ENCODE measurements at regions not wholly inside any gene's neighbourhood (a gene's known extent, or its start where the extent isn't known, plus 50 kb on each side); places are given as distances from the start of the nearest gene placed in this dataset.

DNA sequence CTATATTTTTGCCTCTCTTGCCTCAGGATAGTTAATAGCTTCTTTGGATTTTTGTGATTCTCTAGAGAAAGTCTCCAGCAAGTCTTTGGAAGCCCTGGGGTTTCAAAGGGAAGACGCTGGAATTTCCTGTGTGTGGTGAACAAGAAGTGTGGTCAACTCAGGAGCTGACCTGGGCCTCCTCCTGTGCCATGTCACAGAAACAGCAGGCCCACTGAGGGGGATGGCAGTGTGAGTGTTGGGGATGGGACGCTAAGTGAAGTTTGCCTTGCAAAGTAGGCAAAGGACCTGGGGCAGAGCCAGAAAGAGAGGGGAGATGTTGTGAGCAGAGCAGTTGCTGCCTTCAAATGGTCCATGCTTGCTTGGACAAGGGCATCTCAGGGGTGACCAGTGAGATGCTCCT lies 226.3 kb downstream of the DMRT2 start:
- H3K4me3 ChIP-seq (ENCODE audit: low read depth, low read length) = no peak overlapping the region
- DNase-seq (ENCODE audit: low read depth) = no peak
- TF ChIP-seq MYC (IDR thresholded peaks at IDR 0.05; ENCODE audit: low read depth, low read length) (no peak), CTCF (IDR thresholded peaks at IDR 0.05; ENCODE audit: low read depth, low read length) (no peak), POLR2A (IDR thresholded peaks at IDR 0.05; ENCODE audit: extremely low read depth, insufficient read length) (no peak)
- TF ChIP-seq, protein P1, sequence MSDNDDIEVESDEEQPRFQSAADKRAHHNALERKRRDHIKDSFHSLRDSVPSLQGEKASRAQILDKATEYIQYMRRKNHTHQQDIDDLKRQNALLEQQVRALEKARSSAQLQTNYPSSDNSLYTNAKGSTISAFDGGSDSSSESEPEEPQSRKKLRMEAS (IDR thresholded peaks at IDR 0.05; ENCODE audit: low read depth, low read length) = no peak

DNA sequence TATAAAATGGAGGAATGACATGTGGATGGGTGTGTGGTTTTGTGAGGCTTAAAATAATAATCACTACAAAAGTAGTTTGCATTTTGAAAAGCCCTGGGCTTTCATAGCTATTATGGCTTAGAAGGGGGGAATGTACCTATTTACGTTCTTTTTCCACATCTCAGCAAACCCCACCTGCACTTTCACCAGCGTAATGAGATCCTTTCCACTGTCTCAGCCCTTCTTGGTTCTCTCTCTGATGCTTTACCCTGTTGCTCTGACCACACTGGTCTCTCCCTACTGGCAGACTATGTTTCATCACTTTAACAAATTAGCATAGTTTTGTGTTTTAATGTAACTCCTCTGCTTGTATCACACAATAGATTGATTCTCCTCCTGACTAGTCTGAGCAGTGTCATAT lies 234.6 kb downstream of the DMRT2 start:
- no peak for DNase-seq (ENCODE audit: low read depth)
- no peak overlapping the region for H3K4me3 ChIP-seq (ENCODE audit: low read depth, low read length)
- TF ChIP-seq, protein P1 (IDR thresholded peaks at IDR 0.05; ENCODE audit: low read depth, low read length) = no peak
- TF ChIP-seq MYC (IDR thresholded peaks at IDR 0.05; ENCODE audit: low read depth, low read length) (no peak), CTCF (IDR thresholded peaks at IDR 0.05; ENCODE audit: low read depth, low read length) (no peak), POLR2A (IDR thresholded peaks at IDR 0.05; ENCODE audit: extremely low read depth, insufficient read length) (no peak)

GRCh38 chr9:1285526-1285925 lies 235.4 kb downstream of the DMRT2 start:
- no peak overlapping the region for H3K4me3 ChIP-seq (ENCODE audit: low read depth, low read length)
- no peak for DNase-seq (ENCODE audit: low read depth)
- no peak for TF ChIP-seq CTCF (IDR thresholded peaks at IDR 0.05; ENCODE audit: low read depth, low read length)
- TF ChIP-seq MYC (IDR thresholded peaks at IDR 0.05; ENCODE audit: low read depth, low read length) = no peak
- TF ChIP-seq POLR2A (IDR thresholded peaks at IDR 0.05; ENCODE audit: extremely low read depth, insufficient read length) = no peak

DNA sequence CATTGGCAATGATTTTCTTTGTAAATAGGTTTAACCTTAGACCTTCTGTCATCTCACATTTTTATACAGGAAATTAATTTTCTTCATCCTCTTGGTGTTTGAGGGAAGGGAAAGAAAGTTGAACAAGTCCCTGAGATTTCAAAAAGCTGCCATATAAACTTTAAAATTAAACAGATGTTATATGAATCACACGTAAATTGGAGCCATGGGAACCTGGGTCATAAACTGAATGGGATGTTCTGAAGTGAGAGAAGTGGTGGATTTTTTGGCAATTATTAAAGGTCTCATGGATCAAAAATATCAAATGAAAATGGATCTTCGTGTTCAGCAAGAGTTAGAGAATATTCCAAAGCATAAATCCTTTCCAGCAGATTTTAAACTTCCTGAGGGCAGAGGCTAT lies 242.2 kb downstream of the DMRT2 start:
- DNase-seq (ENCODE audit: low read depth) = no peak
- TF ChIP-seq CTCF (IDR thresholded peaks at IDR 0.05; ENCODE audit: low read depth, low read length) (no peak), MYC (IDR thresholded peaks at IDR 0.05; ENCODE audit: low read depth, low read length) (no peak), POLR2A (IDR thresholded peaks at IDR 0.05; ENCODE audit: extremely low read depth, insufficient read length) (no peak)
- TF ChIP-seq, protein P1 (IDR thresholded peaks at IDR 0.05; ENCODE audit: low read depth, low read length) = no peak
- H3K4me3 ChIP-seq (ENCODE audit: low read depth, low read length) = no peak overlapping the region

GRCh38 chr9:1294641-1295258 lies 244.6 kb downstream of the DMRT2 start:
- no peak overlapping the region for H3K4me3 ChIP-seq (ENCODE audit: low read depth, low read length)
- DNase-seq (ENCODE audit: low read depth) = no peak
- TF ChIP-seq MYC (IDR thresholded peaks at IDR 0.05; ENCODE audit: low read depth, low read length) = no peak
- TF ChIP-seq, protein P1 (IDR thresholded peaks at IDR 0.05; ENCODE audit: low read depth, low read length) = no peak
- TF ChIP-seq CTCF (IDR thresholded peaks at IDR 0.05; ENCODE audit: low read depth, low read length) = no peak

DNA sequence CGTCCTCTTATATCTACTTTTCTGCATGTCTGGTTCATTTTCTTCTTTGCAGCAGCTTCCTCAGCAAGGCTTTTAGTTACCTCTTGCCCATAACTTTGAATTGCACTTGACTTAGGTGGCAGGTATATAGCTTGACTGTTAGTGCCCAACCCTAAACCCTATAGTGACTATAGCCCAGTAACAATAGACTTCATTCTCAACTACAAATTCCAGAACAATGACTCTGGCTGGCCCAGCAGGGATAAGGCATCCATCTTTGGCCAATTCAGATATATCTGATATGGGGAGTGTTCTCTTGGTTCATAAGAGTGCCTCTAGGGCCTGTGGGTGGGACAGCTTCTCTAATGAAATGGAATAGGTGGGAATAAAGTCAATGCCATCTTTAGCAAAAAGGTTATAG lies 246.2 kb downstream of the DMRT2 start:
- no peak overlapping the region for H3K4me3 ChIP-seq (ENCODE audit: low read depth, low read length)
- DNase-seq (ENCODE audit: low read depth) = no peak
- TF ChIP-seq CTCF (IDR thresholded peaks at IDR 0.05; ENCODE audit: low read depth, low read length) = no peak
- no peak for TF ChIP-seq MYC (IDR thresholded peaks at IDR 0.05; ENCODE audit: low read depth, low read length)
- TF ChIP-seq, protein P1 (IDR thresholded peaks at IDR 0.05; ENCODE audit: low read depth, low read length) = no peak
- no peak for TF ChIP-seq POLR2A (IDR thresholded peaks at IDR 0.05; ENCODE audit: extremely low read depth, insufficient read length)

Data from NB4 (cell line).